ENCODE measurements at regions not wholly inside any gene's neighbourhood (a gene's known extent, or its start where the extent isn't known, plus 50 kb on each side); places are given as distances from the start of the nearest gene placed in this dataset.
"Not testable (repeated sequence)": the region's sequence is repeated elsewhere in the genome, so short reads cannot be mapped to it uniquely, and the experiment has no call there.

DNA sequence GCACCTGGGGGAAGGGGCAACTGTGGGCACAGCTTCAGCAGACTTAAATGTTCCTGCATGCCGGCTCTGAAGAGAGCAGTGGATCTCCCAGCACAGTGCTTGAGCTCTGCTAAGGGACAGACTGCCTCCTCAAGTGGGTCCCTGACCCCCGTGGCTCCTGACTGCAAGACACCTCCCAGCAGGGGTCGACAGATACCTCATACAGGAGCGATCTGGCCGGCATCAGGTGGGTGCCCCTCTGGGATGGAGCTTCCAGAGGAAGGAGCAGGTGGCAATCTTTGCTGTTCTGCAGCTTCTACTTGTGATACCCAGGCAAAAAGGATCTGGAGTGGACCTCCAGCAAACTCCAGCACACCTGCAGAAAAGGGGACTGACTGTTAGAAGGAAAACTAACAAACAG, 871.5 kb downstream of the DIAPH3 start:
- TF ChIP-seq, protein P1, sequence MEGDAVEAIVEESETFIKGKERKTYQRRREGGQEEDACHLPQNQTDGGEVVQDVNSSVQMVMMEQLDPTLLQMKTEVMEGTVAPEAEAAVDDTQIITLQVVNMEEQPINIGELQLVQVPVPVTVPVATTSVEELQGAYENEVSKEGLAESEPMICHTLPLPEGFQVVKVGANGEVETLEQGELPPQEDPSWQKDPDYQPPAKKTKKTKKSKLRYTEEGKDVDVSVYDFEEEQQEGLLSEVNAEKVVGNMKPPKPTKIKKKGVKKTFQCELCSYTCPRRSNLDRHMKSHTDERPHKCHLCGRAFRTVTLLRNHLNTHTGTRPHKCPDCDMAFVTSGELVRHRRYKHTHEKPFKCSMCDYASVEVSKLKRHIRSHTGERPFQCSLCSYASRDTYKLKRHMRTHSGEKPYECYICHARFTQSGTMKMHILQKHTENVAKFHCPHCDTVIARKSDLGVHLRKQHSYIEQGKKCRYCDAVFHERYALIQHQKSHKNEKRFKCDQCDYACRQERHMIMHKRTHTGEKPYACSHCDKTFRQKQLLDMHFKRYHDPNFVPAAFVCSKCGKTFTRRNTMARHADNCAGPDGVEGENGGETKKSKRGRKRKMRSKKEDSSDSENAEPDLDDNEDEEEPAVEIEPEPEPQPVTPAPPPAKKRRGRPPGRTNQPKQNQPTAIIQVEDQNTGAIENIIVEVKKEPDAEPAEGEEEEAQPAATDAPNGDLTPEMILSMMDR (IDR thresholded peaks at IDR 0.05) = not testable (repeated sequence)
- TF ChIP-seq EP300, POLR2A (IDR thresholded peaks at IDR 0.05): not testable (repeated sequence)
